Trophoblast cell (in vitro differentiated cells and primary cell): ENCODE measurements at regions not wholly inside any gene's neighbourhood (a gene's known extent, or its start where the extent isn't known, plus 50 kb on each side); places are given as distances from the start of the nearest gene placed in this dataset.

Experiments used
- DNase-seq, 2 donors: peaks; one replicate each; pipeline ENCODE4 v3.0.0-alpha.2; 2016
- H2AFZ ChIP-seq: 2 replicates; pipeline ENCODE4 v1.6.1; 2013; ENCODE audit warnings: low read length, moderate library complexity, mild to moderate bottlenecking; ENCODE audit not compliant: insufficient read depth, poor library complexity
- H2AK5ac ChIP-seq: 2 replicates; pipeline ENCODE4 v1.6.1; 2013; ENCODE audit warnings: mild to moderate bottlenecking, low read length
- H2BK120ac ChIP-seq: 2 replicates; pipeline ENCODE4 v1.6.1; 2013; ENCODE audit warnings: low read length, mild to moderate bottlenecking, moderate library complexity; ENCODE audit not compliant: insufficient read depth, poor library complexity
- H2BK12ac ChIP-seq: 2 replicates; pipeline ENCODE4 v1.6.1; 2013; ENCODE audit warnings: mild to moderate bottlenecking, low read length, moderate library complexity
- H2BK5ac ChIP-seq: 2 replicates; pipeline ENCODE4 v1.6.1; 2013; ENCODE audit warnings: low read length, low read depth, moderate library complexity, mild to moderate bottlenecking; ENCODE audit not compliant: poor library complexity
- H3K14ac ChIP-seq: 2 replicates; pipeline ENCODE4 v1.6.1; 2013; ENCODE audit warnings: mild to moderate bottlenecking, low read length
- H3K18ac ChIP-seq: 2 replicates; pipeline ENCODE4 v1.6.1; 2013; ENCODE audit warnings: mild to moderate bottlenecking, low read length
- H3K23ac ChIP-seq: 2 replicates; pipeline ENCODE4 v1.6.1; 2013; ENCODE audit warnings: low read length
- H3K27ac ChIP-seq: 2 replicates; pipeline ENCODE4 v1.5.1; 2013; ENCODE audit warnings: low read depth, mild to moderate bottlenecking, inconsistent platforms, low read length, moderate library complexity
- H3K27me3 ChIP-seq: 2 replicates; pipeline ENCODE4 v1.6.1; 2013; ENCODE audit warnings: inconsistent platforms, mild to moderate bottlenecking, low read length, moderate library complexity; ENCODE audit not compliant: insufficient read depth
- H3K36me3 ChIP-seq, 2 experiments: 1 replicate in 1 of 2; 2 replicates in 1 of 2; pipeline ENCODE4 v1.6.1; 2013; ENCODE audit warnings: low read length in 2 of 2, mild to moderate bottlenecking in 2 of 2, moderate library complexity in 1 of 2; ENCODE audit not compliant: insufficient read depth in 2 of 2, control insufficient read depth in 1 of 2
- H3K4ac ChIP-seq: 2 replicates; pipeline ENCODE4 v1.6.1; 2013; ENCODE audit warnings: low read depth, mild to moderate bottlenecking, low read length, moderate library complexity
- H3K4me1 ChIP-seq, 2 experiments: 1 replicate in 1 of 2; 2 replicates in 1 of 2; pipeline ENCODE4 v1.6.1; 2013; ENCODE audit warnings: low read length in 2 of 2, mild to moderate bottlenecking in 2 of 2, moderate library complexity in 1 of 2; ENCODE audit not compliant: insufficient read depth in 2 of 2, control insufficient read depth in 1 of 2
- H3K4me2 ChIP-seq: 2 replicates; pipeline ENCODE4 v1.6.1; 2013; ENCODE audit warnings: inconsistent platforms, mild to moderate bottlenecking, low read length, moderate library complexity
- H3K4me3 ChIP-seq: 2 replicates; pipeline ENCODE4 v1.5.1; 2013; ENCODE audit warnings: mild to moderate bottlenecking, low read depth, low read length, inconsistent platforms
- H3K79me1 ChIP-seq: one replicate; pipeline ENCODE4 v1.6.1; 2013; ENCODE audit warnings: low read length
- H3K79me2 ChIP-seq: 2 replicates; pipeline ENCODE4 v1.6.1; 2013; ENCODE audit warnings: low read length, mild to moderate bottlenecking; ENCODE audit not compliant: control insufficient read depth, insufficient read depth, poor library complexity
- H3K9ac ChIP-seq: 2 replicates; pipeline ENCODE4 v1.6.1; 2013; ENCODE audit warnings: mild to moderate bottlenecking, low read length
- H3K9me3 ChIP-seq: 2 replicates; pipeline ENCODE4 v1.6.1; 2013; ENCODE audit warnings: low read depth, mild to moderate bottlenecking, control low read depth, inconsistent platforms, low read length; ENCODE audit not compliant: insufficient read depth
- H4K12ac ChIP-seq: 2 replicates; pipeline ENCODE4 v1.6.1; 2013; ENCODE audit warnings: low read depth, mild to moderate bottlenecking, low read length, moderate library complexity
- H4K8ac ChIP-seq: 2 replicates; pipeline ENCODE4 v1.6.1; 2013; ENCODE audit warnings: low read depth, mild to moderate bottlenecking, low read length, moderate library complexity
- H4K91ac ChIP-seq: one replicate; pipeline ENCODE4 v1.6.1; 2013; ENCODE audit warnings: low read depth, mild to moderate bottlenecking, low read length, moderate library complexity
- WGBS: extraction: QIAGEN DNeasy Blood & Tissue Kit; methylation state at CpG from one replicate; pipeline ENCODE4 v1.1.7; 2013; ENCODE audit warnings: missing lambda C conversion rate; ENCODE audit not compliant: insufficient read length, insufficient coverage; ENCODE audit errors: extremely low coverage; 5-methylcytosine and 5-hydroxymethylcytosine counted together

DNA sequence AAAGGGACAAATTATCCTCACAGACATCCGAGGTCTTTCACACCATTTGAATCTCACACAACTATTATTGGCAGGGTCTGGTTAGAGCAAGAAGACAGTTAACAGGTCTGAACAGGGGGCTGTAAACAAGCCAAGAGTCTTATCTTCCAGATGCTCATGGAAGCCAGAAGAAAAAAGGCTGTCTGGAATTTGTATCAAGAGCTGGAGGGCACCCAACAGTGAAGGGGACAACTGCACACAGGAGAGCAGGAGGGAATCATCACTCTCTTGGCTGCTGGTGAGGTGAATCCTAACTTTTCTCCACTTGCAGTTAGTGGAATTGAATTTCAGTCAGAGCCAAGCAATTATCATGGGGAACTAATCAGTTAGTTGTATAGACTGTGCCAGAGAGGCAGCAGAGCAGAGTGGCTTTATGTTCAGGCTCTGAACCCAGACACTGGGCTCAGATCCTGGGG lies 880.2 kb upstream of the AUTS2 start:
- no CpG with 5 or more reads among the region's 1 CpG for WGBS
- no peak overlapping the region for H2BK120ac ChIP-seq
- no peak overlapping the region for H2BK5ac ChIP-seq

GRCh38 chr7:68720697-68721096 lies 877.6 kb upstream of the AUTS2 start:
- Histone ChIP-seq H3K4me1 (peaks cover 3 to 5% of the 10 kb centered on the region in 2 experiments), H3K79me1 (no peaks in the 10 kb centered on the region), H4K91ac (no peak overlapping the region), H3K4me2 (no peak overlapping the region), H3K4ac (no peak overlapping the region), H3K9ac (no peak overlapping the region), H4K12ac (no peak overlapping the region), H3K9me3 (no peaks in the 10 kb centered on the region), H2AFZ (no peak overlapping the region), H2BK12ac (no peak overlapping the region), H2BK5ac (no peak overlapping the region), H2BK120ac (no peak overlapping the region), H3K18ac (no peak overlapping the region), H4K8ac (no peak overlapping the region), H3K14ac (no peak overlapping the region), H3K79me2 (no peaks in the 10 kb centered on the region), H2AK5ac (no peak overlapping the region), H3K27ac (no peak overlapping the region), H3K4me3 (no peak overlapping the region), H3K23ac (no peak overlapping the region), H3K36me3 (no peaks in the 10 kb centered on the region), H3K27me3 (no peaks in the 10 kb centered on the region)
- no peak for DNase-seq
- no CpG with 5 or more reads among the region's 5 CpGs for WGBS

More for the DNA sequence above, 880.2 kb upstream of the AUTS2 start:
- no peak overlapping the region for H4K8ac ChIP-seq
- no peaks in the 10 kb centered on the region for H3K27me3 ChIP-seq
- H2AK5ac ChIP-seq, result no peak overlapping the region
- H4K91ac ChIP-seq, result no peak overlapping the region
- no peak overlapping the region for H3K27ac ChIP-seq
- H3K14ac ChIP-seq, result no peak overlapping the region
- no peak overlapping the region for H3K4me2 ChIP-seq
- no peaks in the 10 kb centered on the region for H3K9me3 ChIP-seq
- peaks cover 3 to 5% of the 10 kb centered on the region in 2 experiments for H3K4me1 ChIP-seq
- DNase-seq, result no peak
- H3K79me1 ChIP-seq, result no peaks in the 10 kb centered on the region
- H3K4ac ChIP-seq, result no peak overlapping the region
- no peak overlapping the region for H3K9ac ChIP-seq
- H3K18ac ChIP-seq, result no peak overlapping the region
- H3K79me2 ChIP-seq, result no peaks in the 10 kb centered on the region
- H2BK12ac ChIP-seq, result no peak overlapping the region
- H4K12ac ChIP-seq, result no peak overlapping the region
- no peaks in the 10 kb centered on the region for H3K36me3 ChIP-seq
- no peak overlapping the region for H3K4me3 ChIP-seq
- H2AFZ ChIP-seq, result no peak overlapping the region
- no peak overlapping the region for H3K23ac ChIP-seq

- Histone ChIP-seq H4K12ac (no peak overlapping the region), H2BK5ac (no peak overlapping the region), H3K4me2 (no peak overlapping the region), H3K14ac (no peak overlapping the region), H2BK12ac (no peak overlapping the region), H4K8ac (no peak overlapping the region), H3K79me2 (no peaks in the 10 kb centered on the region), H3K36me3 (no peaks in the 10 kb centered on the region), H4K91ac (no peak overlapping the region), H2BK120ac (no peak overlapping the region), H3K4ac (no peak overlapping the region), H3K9me3 (no peaks in the 10 kb centered on the region), H2AFZ (no peak overlapping the region), H3K4me1 (peaks cover 3 to 5% of the 10 kb centered on the region in 2 experiments), H2AK5ac (no peak overlapping the region), H3K23ac (no peak overlapping the region), H3K27me3 (no peaks in the 10 kb centered on the region), H3K18ac (no peak overlapping the region), H3K27ac (no peak overlapping the region), H3K79me1 (no peaks in the 10 kb centered on the region), H3K4me3 (no peak overlapping the region), H3K9ac (no peak overlapping the region)
- no peak for DNase-seq
- no CpG with 5 or more reads among the region's 1 CpG for WGBS
These were observed 876.2 kb upstream of the AUTS2 start for GRCh38 chr7:68722044-68722443.

- Histone ChIP-seq H4K12ac (no peak overlapping the region), H4K91ac (no peak overlapping the region), H2BK5ac (no peak overlapping the region), H3K4me3 (no peak overlapping the region), H4K8ac (no peak overlapping the region), H3K79me1 (no peaks in the 10 kb centered on the region), H3K79me2 (no peaks in the 10 kb centered on the region), H2BK120ac (no peak overlapping the region), H2AFZ (no peak overlapping the region), H3K4ac (no peak overlapping the region), H3K14ac (no peak overlapping the region), H3K4me2 (no peak overlapping the region), H2AK5ac (no peak overlapping the region), H2BK12ac (no peak overlapping the region), H3K4me1 (peaks cover under 1% of the 10 kb centered on the region in 2 experiments), H3K9me3 (no peaks in the 10 kb centered on the region), H3K27me3 (no peaks in the 10 kb centered on the region), H3K36me3 (no peaks in the 10 kb centered on the region), H3K9ac (no peak overlapping the region), H3K27ac (no peak overlapping the region), H3K18ac (no peak overlapping the region), H3K23ac (no peak overlapping the region)
- DNase-seq, result no peak
- no CpG with 5 or more reads among the region's 6 CpGs for WGBS
These were observed 873.3 kb upstream of the AUTS2 start for GRCh38 chr7:68724965-68725364.
